ENCODE measurements at regions not wholly inside any gene's neighbourhood (a gene's known extent, or its start where the extent isn't known, plus 50 kb on each side); places are given as distances from the start of the nearest gene placed in this dataset.
A peak's percentile ranks its signal among the peaks of the same experiment; 100 is the strongest.

DNA sequence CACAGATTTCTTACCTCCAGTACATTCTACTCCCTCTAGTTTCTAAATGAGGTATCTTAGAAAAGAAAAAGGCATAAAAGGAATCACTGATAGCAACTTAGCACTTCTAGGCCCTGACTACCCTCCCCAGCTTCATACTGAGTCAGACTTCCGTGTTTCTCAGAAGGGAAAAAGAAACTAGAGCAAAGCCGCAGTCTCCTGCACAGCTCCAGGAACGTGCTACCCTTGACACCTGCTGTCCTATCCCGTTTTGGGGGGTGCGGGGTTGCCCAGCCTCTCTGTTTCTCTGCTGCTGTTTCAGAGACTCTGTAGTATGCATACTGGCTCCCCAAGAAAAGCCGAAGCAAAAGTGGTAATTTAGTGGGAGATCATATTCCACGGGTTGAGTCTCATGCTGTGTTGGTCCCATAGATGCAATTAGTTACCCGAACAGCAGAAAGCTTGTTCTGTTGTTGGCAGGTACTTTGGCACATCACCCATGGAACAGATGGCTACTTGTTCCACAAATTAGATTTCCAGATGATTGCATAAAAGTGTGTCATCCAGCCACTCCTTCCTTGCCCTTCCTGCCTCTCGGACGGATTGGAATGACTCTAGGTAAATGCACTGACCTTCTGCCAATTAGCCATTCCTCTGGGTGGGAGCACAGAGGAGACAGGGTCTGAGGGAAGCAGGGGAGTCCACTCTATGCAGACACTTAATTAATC, 438.1 kb downstream of the FUT8 start:
- peak; percentile 14 for DNase-seq (ENCODE audit: unreplicated experiment)
- intact Hi-C loops (cut with micrococcal nuclease), result no loop called here
- no peaks in the 10 kb centered on the region for H3K9me3 Mint-ChIP-seq (ENCODE audit: unreplicated experiment)
- TF ChIP-seq, protein P1, sequence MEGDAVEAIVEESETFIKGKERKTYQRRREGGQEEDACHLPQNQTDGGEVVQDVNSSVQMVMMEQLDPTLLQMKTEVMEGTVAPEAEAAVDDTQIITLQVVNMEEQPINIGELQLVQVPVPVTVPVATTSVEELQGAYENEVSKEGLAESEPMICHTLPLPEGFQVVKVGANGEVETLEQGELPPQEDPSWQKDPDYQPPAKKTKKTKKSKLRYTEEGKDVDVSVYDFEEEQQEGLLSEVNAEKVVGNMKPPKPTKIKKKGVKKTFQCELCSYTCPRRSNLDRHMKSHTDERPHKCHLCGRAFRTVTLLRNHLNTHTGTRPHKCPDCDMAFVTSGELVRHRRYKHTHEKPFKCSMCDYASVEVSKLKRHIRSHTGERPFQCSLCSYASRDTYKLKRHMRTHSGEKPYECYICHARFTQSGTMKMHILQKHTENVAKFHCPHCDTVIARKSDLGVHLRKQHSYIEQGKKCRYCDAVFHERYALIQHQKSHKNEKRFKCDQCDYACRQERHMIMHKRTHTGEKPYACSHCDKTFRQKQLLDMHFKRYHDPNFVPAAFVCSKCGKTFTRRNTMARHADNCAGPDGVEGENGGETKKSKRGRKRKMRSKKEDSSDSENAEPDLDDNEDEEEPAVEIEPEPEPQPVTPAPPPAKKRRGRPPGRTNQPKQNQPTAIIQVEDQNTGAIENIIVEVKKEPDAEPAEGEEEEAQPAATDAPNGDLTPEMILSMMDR (IDR thresholded peaks at IDR 0.05; ENCODE audit: unreplicated experiment), result no peak
- no peaks in the 10 kb centered on the region for H3K27me3 Mint-ChIP-seq (ENCODE audit: insufficient read depth, unreplicated experiment)
- no TSS peak for BruUV-seq (replicated peaks)
- no peaks in the 10 kb centered on the region for H3K4me1 Mint-ChIP-seq (ENCODE audit: insufficient read depth, unreplicated experiment)
- CTCF ChIA-PET, result no interaction called here
- POLR2A ChIA-PET, result no interaction called here
- no peak overlapping the region for H3K27ac Mint-ChIP-seq (ENCODE audit: low read depth, unreplicated experiment)
- no peaks in the 10 kb centered on the region for H3K36me3 Mint-ChIP-seq (ENCODE audit: insufficient read depth, unreplicated experiment)
- H3K4me3 Mint-ChIP-seq (ENCODE audit: unreplicated experiment), result no peak overlapping the region

DNA sequence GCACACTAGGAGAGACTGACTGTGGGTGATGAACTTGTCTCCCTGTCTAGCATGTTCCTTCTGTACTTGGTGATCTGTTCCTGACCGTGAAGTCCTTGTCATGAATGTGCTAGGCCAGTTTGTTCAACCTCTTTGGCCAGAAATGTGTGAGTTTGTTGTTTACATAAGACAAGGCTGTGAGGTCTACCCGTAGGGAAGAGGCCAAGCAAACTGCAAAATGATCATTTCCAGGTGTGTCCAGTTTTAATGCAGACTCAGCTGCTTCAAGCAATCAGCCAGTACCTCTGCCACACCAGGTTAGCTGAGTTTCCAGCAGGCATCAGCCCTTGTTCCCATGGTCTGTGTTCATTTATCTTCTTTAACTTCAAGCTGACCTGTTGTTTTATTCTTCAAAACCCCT, 440.2 kb downstream of the FUT8 start:
- Mint-ChIP-seq H3K4me3 (ENCODE audit: unreplicated experiment) (no peak overlapping the region), H3K9me3 (ENCODE audit: unreplicated experiment) (no peaks in the 10 kb centered on the region), H3K27me3 (ENCODE audit: insufficient read depth, unreplicated experiment) (no peaks in the 10 kb centered on the region), H3K4me1 (ENCODE audit: insufficient read depth, unreplicated experiment) (no peaks in the 10 kb centered on the region), H3K27ac (ENCODE audit: low read depth, unreplicated experiment) (no peak overlapping the region), H3K36me3 (ENCODE audit: insufficient read depth, unreplicated experiment) (no peaks in the 10 kb centered on the region)
- ChIA-PET POLR2A (interaction anchor here (0.7 kb wide), 1 partner anchor 492 kb away, joined by 3 read pairs; no protein-coding TSS in a partner anchor), CTCF (no interaction called here)
- intact Hi-C loops (cut with micrococcal nuclease), result no loop called here
- TF ChIP-seq, protein P1 (IDR thresholded peaks at IDR 0.05; ENCODE audit: unreplicated experiment), result no peak
- no TSS peak for BruUV-seq (replicated peaks)
- DNase-seq (ENCODE audit: unreplicated experiment), result no peak

DNA sequence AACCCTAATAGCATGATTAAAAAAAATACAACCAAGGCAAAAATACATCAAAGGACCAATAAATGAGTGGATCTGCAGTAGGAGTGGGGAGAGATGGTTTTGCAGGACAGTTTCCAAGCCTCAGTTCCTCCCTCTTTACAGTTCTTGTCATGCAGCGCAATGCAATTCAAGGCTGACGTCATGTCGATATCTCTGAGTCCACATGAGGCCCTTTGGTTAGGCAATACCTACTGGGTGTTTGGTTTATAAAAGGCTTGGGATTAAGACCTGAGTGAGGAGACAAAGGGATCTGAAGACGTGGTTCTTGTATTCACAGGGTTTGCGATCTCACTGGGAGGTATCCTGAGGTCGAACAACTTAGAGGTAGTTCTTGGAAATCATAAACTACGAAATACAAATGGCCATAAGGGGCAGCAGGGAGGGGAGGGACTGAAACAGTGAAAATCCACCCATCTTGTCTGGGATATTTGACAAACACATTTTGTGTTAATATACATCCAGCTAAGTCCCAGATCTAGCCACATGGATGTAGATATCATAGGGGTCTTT, 441.0 kb downstream of the FUT8 start:
- Mint-ChIP-seq H3K27me3 (ENCODE audit: insufficient read depth, unreplicated experiment) (no peaks in the 10 kb centered on the region), H3K4me3 (ENCODE audit: unreplicated experiment) (no peak overlapping the region), H3K9me3 (ENCODE audit: unreplicated experiment) (no peaks in the 10 kb centered on the region), H3K27ac (ENCODE audit: low read depth, unreplicated experiment) (no peak overlapping the region), H3K4me1 (ENCODE audit: insufficient read depth, unreplicated experiment) (no peaks in the 10 kb centered on the region), H3K36me3 (ENCODE audit: insufficient read depth, unreplicated experiment) (no peaks in the 10 kb centered on the region)
- DNase-seq (ENCODE audit: unreplicated experiment), result no peak
- intact Hi-C loops (cut with micrococcal nuclease), result no loop called here
- ChIA-PET POLR2A (interaction anchor here (0.7 kb wide), 1 partner anchor 492 kb away, joined by 3 read pairs; no protein-coding TSS in a partner anchor), CTCF (no interaction called here)
- TF ChIP-seq, protein P1 (IDR thresholded peaks at IDR 0.05; ENCODE audit: unreplicated experiment), result no peak
- no TSS peak for BruUV-seq (replicated peaks)

DNA sequence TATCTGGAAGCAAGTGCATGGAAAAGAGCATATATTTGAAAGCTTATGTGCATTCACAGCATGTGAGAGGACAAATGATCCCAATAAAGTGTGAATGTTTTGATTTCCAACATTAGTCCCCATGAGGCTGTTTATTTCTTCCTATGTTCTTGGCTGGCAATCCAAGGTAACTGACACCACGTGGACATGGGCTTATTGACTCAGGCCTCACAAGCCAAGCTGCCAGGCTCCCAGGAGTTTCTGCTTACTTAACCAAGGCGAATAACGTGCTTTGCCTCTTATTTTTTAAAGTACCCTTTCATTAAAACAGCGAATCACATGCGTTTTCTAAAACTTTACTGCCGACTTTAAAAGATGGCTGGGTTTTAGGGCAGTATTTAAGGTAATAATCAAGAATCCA, 441.7 kb downstream of the FUT8 start:
- CTCF ChIA-PET, result no interaction called here
- TF ChIP-seq, protein P1 (IDR thresholded peaks at IDR 0.05; ENCODE audit: unreplicated experiment), result no peak
- BruUV-seq (replicated peaks), result no TSS peak
- Mint-ChIP-seq H3K27ac (ENCODE audit: low read depth, unreplicated experiment) (no peak overlapping the region), H3K4me1 (ENCODE audit: insufficient read depth, unreplicated experiment) (no peaks in the 10 kb centered on the region), H3K9me3 (ENCODE audit: unreplicated experiment) (peaks cover 2% of the 10 kb centered on the region), H3K36me3 (ENCODE audit: insufficient read depth, unreplicated experiment) (no peaks in the 10 kb centered on the region), H3K4me3 (ENCODE audit: unreplicated experiment) (no peak overlapping the region), H3K27me3 (ENCODE audit: insufficient read depth, unreplicated experiment) (peaks cover 6% of the 10 kb centered on the region)
- intact Hi-C loops (cut with micrococcal nuclease), result no loop called here
- POLR2A ChIA-PET, result no interaction called here
- DNase-seq (ENCODE audit: unreplicated experiment), result no peak

Measured in MCF 10A (cell line).